ENCODE measurements at regions not wholly inside any gene's neighbourhood (a gene's known extent, or its start where the extent isn't known, plus 50 kb on each side); places are given as distances from the start of the nearest gene placed in this dataset.

DNA sequence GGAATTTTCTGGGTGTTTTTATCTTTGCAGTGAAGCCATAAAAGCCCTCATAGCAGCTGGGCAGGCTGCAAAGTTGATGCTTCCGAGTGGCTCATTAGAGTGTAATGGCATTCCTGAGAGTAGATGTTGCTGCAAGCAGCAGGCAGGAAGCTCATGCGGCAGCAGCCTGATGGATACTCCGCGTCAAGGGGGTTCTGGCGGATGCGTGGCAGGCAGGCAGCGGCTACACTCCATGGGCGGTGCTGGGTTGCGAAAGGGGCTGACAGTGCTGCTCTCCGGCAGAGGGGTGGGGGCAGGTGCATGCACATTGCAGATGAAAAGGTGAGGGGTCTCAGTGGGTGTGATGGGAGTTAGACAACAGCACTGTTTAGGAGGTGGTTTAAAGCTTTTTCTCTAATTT is 93.2 kb upstream of the AJAP1 start:
- H3K4me3 ChIP-seq, result no peak overlapping the region
- no peak overlapping the region for H3K27ac ChIP-seq

DNA sequence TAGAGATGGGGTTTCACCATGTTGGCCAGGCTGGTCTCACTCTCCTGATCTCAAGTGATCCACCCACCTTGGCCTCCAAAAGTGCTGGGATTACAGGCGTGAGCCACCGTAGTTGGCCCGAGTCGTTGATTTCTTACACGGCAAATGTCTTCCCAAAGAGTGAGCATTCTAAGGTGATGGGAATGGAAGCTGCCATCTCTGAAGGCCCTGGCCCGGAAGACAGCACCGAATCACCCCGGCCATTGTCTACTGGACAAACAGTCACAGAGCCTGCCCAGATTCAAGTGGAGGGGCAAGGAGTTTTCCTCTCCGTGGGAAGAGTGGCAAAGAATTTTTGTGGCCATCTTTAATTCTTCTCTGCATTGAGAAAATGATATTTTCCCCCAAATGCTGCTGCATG is 92.1 kb upstream of the AJAP1 start:
- no peak overlapping the region for H3K27ac ChIP-seq
- H3K4me3 ChIP-seq, result no peak overlapping the region

- Histone ChIP-seq H3K4me3 (no peak overlapping the region), H3K27ac (no peak overlapping the region)
Observed at GRCh38 chr1:4563586-4563985, 90.8 kb upstream of the AJAP1 start.

GRCh38 chr1:4564051-4564450 is 90.4 kb upstream of the AJAP1 start:
- Histone ChIP-seq H3K27ac (no peak overlapping the region), H3K4me3 (no peak overlapping the region)

DNA sequence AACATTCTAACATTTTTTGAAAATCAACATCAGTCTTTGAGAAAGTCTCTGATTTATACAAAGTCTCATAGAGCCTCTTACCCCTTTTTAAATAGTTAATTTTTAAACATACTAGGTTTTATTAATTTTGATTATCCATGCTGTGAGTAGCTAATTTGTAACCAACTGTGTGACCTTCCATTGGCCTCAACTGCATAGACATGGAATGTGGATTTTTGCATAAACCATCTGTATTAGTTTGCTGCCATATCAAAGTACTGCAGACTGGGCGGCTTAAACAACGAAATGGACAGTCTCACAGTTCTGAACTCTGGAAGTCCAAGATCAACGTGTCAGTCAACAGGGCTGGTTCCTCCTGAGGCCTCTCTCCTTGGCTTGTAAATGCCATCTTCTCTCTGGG is 89.2 kb upstream of the AJAP1 start:
- Histone ChIP-seq H3K27ac (no peak overlapping the region), H3K4me3 (no peak overlapping the region)

DNA sequence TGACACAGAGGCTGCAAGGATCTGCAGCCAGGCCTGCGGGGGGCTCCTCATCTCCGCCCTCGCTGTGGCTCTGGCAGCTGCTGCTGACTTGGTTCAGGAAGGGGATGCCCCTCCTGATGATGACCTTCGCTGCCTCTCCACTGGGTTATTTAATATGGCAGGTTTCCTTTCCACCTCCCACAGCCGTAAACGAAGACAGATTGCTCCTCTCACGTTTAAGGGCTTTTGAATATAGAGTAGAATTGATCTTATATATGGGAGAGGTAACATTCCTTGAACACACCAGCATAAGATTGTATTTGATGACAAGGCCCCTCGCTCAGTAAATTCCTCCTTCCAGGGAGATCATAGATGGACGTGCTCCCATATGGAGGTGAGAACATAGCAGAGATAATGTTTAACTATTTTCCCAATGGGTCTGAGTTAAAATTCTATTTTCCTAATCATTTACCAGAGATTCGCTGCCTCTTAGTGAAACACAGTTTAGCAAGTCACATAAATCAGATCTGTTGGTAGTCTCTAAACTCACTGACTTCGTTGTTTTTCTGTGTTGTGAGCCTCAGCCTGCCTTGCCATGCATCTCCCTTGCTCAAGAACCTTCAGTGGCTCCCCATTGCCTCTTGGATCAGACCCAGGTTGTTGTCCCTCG is 88.5 kb upstream of the AJAP1 start:
- no peak overlapping the region for H3K27ac ChIP-seq
- H3K4me3 ChIP-seq, result no peak overlapping the region

GRCh38 chr1:4571263-4571662 is 83.1 kb upstream of the AJAP1 start:
- H3K27ac ChIP-seq, result no peak overlapping the region
- no peak overlapping the region for H3K4me3 ChIP-seq

GRCh38 chr1:4573526-4573925 is 80.9 kb upstream of the AJAP1 start:
- H3K4me3 ChIP-seq, result no peak overlapping the region
- no peak overlapping the region for H3K27ac ChIP-seq

- no peak overlapping the region for H3K27ac ChIP-seq
- no peak overlapping the region for H3K4me3 ChIP-seq
Observed at GRCh38 chr1:4581807-4582206, 72.6 kb upstream of the AJAP1 start.

DNA sequence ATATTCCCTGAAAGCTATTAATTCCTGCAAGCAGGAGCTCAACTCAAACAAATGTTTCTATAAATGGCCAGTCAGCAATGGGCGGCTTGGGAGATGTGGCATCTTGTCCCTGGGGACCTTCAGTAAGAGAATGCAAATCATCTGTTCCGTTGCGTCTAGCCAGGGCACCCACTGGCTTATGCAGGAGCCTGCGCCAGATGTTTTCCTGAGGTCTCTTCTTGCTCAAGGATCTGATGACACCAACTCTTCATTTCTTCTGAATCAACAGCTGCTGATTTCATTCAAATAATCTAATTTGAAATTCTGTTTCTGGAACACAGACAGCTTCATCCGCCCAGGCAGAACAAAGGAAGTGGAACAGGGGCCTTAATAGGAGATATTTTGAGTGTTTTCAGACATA is 70.0 kb upstream of the AJAP1 start:
- no peak overlapping the region for H3K27ac ChIP-seq
- H3K4me3 ChIP-seq, result no peak overlapping the region

DNA sequence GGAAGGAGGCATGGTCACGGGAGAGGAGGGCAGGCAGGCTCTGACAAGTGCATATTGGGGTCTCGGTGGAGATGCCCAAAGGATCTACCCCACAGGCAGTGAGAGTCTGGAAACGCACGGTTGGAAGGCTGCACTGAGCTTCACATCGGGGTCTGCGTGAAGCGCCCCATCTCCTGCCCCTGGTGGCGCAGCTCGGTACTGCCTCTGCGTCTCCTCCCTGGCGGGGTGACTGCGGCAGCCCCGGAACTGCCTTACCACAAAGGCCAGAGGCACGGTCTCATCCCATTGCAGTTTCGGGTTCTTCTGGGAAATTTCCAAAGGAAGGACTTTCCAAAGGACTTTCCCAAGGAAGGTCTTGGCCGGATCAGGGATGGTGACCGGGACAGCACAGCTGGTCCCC is 69.2 kb upstream of the AJAP1 start:
- no peak overlapping the region for H3K4me3 ChIP-seq
- no peak overlapping the region for H3K27ac ChIP-seq

- Histone ChIP-seq H3K4me3 (no peak overlapping the region), H3K27ac (no peak overlapping the region)
Observed at GRCh38 chr1:4585705-4586104, 68.7 kb upstream of the AJAP1 start.

DNA sequence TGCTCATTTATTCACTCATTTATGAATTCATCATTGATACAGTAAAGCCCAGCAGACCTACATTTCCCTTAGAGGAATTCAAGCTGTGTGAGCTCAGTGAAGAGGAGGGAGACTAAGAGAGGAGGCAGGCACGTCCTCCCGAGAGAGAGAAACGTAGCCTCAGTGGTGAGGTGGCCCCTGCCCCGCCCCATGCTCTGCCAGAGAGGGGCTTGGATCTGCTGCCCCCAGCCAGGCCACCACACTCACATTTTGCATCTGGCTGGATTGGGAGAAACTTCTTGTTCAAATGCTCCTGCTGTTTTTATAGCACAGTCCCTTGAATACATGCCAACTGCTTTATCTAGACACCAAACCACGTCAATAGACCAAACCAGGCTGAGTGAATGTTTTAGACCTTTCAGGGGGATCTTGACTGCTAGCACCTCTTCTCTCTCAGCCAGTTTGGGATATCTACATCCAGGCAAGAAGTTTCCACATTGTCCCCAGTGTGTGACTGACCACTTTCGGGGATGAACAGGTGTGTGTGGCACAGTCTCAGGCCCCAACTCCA is 67.7 kb upstream of the AJAP1 start:
- no peak overlapping the region for H3K27ac ChIP-seq
- no peak overlapping the region for H3K4me3 ChIP-seq

GRCh38 chr1:4587721-4588120 is 66.7 kb upstream of the AJAP1 start:
- Histone ChIP-seq H3K27ac (no peak overlapping the region), H3K4me3 (no peak overlapping the region)

- Histone ChIP-seq H3K4me3 (no peak overlapping the region), H3K27ac (no peak overlapping the region)
Observed at GRCh38 chr1:4590756-4591155, 63.7 kb upstream of the AJAP1 start.

- no peak overlapping the region for H3K27ac ChIP-seq
Observed at GRCh38 chr1:4591926-4592325, 62.5 kb upstream of the AJAP1 start.

DNA sequence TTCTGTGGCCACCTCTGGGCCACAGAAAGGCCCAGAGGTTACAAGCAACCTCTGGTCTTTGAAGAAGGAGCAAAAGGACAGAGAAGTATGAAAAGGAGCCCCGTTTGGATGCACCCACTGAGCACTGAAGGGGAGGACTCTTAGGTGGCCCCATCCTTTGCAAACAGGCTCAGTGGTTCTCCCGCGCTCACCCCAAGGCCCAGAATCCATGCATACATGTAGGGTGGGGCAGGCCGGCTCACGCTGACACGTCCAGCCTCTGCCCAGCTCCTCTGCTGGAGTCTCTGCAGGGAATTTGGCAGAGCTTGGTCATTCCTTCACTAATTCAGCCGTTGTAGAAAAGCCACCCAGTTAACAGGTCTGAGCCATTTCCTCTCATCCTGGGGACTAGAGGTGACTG is 61.3 kb upstream of the AJAP1 start:
- H3K27ac ChIP-seq, result no peak overlapping the region
- no peak overlapping the region for H3K4me3 ChIP-seq

More at GRCh38 chr1:4591926-4592325, 62.5 kb upstream of the AJAP1 start:
- H3K4me3 ChIP-seq, result no peak overlapping the region

DNA sequence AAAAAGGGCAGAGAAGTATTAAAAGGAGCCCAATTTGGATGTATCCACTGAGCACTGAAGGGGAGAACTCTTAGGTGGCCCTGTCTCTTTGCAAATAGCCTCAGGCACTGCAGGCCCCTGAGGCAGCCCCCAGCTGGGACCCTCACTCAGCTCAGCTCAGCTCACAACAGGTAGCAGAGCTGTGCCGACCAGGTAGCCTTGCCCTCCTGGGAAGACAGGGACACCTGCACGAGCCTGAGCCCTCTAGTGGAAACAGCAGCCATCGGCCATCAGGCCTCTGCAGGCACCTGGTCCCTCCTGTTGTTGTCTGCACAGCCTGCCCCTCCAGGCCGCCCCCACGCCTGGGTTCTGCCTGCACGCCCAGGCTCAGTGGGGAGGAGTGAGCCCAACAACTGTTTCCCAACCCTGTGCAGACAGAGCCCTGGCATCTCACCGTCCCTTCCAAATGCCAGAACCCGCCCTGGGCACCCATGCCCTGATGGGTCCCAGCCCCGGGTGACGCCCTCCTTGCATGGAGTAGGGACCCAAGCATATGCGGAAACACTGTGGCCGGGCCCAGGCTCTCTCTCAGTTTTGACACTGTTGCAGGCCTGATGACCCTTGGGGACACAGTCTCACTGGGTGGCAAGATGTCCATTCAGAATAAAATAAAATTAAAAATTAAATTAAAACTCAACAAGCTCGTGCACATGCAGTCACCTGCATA is 60.0 kb upstream of the AJAP1 start:
- Histone ChIP-seq H3K27ac (no peak overlapping the region), H3K4me3 (no peak overlapping the region)

GRCh38 chr1:4595341-4596225 is 58.8 kb upstream of the AJAP1 start:
- H3K4me3 ChIP-seq, result no peak overlapping the region
- H3K27ac ChIP-seq, result no peak overlapping the region

DNA sequence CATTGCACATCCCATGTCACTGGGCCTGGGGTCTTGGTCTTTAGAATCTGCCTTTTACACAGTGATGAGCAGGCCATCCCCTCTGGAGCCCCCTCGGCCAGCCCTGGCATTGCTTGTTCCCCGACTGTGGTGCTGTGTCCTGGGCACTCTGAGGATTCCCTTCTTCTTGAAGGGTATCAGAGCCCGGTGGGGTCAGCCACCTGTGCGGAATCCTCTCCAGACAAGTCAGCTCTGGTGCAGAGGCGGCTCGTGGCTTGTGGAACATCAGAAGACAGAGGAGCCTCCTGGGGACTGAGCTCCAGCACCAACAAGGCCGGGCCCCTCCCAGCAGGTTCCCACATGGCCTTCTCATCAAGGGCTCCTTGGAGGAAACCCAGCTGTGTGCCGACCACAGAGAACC is 57.9 kb upstream of the AJAP1 start:
- no peak overlapping the region for H3K27ac ChIP-seq
- H3K4me3 ChIP-seq, result no peak overlapping the region

- H3K4me3 ChIP-seq, result no peak overlapping the region
- no peak overlapping the region for H3K27ac ChIP-seq
Observed at GRCh38 chr1:4597020-4597419, 57.4 kb upstream of the AJAP1 start.

Data from skin epidermis (tissue), 12 donors.